ENCODE measurements at regions not wholly inside any gene's neighbourhood (a gene's known extent, or its start where the extent isn't known, plus 50 kb on each side); places are given as distances from the start of the nearest gene placed in this dataset.

DNA sequence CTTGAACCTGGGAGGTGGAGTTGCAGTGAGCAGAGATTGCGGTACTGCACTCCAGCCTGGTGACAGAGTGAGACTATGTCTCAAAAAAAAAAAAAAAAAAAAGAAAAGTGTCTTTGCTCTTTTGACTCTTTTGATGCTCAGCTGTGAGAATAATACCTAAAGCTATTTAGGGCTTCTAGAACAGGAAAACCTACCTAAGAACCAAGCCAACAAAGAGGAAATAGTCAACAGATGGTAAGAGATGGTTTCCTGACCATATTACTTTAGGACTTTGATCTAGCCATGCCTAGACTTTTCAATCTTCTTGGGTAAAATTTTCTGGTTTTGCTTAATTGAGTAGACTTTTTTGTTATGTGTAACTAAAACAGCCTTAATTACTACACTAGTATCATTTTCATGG, 508.1 kb downstream of the EPHA7 start:
- TF ChIP-seq POLR2AphosphoS5 (IDR thresholded peaks at IDR 0.05; ENCODE audit: low read depth, low read length) = no peak
- TF ChIP-seq TAF1 (IDR thresholded peaks at IDR 0.05; ENCODE audit: borderline replicate concordance, low read depth, low read length) = no peak
